C4-2B (cell line): ENCODE measurements at regions not wholly inside any gene's neighbourhood (a gene's known extent, or its start where the extent isn't known, plus 50 kb on each side); places are given as distances from the start of the nearest gene placed in this dataset.

Source experiments
- CTCF ChIP-seq: fragments of 450-650 bp; conservative IDR thresholded peaks from 2 replicates; pipeline ENCODE4 v1.5.1; 2017; ENCODE audit warnings: mild to moderate bottlenecking
- ZFX ChIP-seq: fragments of 450-650 bp; IDR thresholded peaks from 2 replicates; pipeline ENCODE4 v1.6.1; 2017

DNA sequence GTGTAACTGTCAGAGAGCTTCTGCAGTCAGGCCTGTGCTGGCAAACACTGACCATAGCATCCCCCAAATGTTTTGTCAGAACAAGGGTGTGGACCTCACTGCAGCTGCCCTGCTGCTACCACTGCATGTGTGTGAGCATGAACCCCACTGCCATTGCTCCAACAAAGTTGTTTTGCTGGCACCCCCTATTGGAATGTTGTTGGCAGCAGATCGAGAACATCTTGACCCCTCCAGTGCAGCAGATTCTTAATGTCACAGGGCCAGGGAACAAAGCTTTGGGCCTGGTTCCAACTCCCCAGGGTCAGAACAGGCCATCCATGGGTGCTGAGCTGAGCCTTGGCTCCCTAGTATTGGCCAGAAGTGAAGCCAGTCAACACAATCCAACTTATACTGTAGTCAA lies 1537.4 kb downstream of the NCAM2 start:
- TF ChIP-seq CTCF, result no peak
- TF ChIP-seq ZFX, result no peak
